H1 (cell line): ENCODE measurements at regions not wholly inside any gene's neighbourhood (a gene's known extent, or its start where the extent isn't known, plus 50 kb on each side); places are given as distances from the start of the nearest gene placed in this dataset.

Source experiments
- CBX5 ChIP-seq: fragments of 300-800, 300-1000 bp; sonication (generic); IDR thresholded peaks from 2 replicates; pipeline ENCODE4 v1.7.1; 2016; ENCODE audit warnings: antibody characterized with exemption, low read length, low read depth
- CHD2 ChIP-seq: IDR thresholded peaks from 2 replicates; pipeline ENCODE4 v1.6.1; 2012; ENCODE audit warnings: low read length, improper control_type of control experiment
- NRF1 ChIP-seq: IDR thresholded peaks from 2 replicates; pipeline ENCODE4 v1.6.1; 2011; ENCODE audit warnings: mild to moderate bottlenecking, low read depth, low read length, improper control_type of control experiment

- TF ChIP-seq CBX5 (no peak), NRF1 (no peak), CHD2 (no peak)
Measured at GRCh38 chr7:119555788-119556187, 717.2 kb upstream of the KCND2 start (continued).
